Natural killer cell treated with Interleukin-12 subunit alpha and Interleukin-12 subunit beta and Interleukin-15 and Interleukin-18, amount 100 ng/mL, for 72 hours (primary cell): ENCODE measurements at regions not wholly inside any gene's neighbourhood (a gene's known extent, or its start where the extent isn't known, plus 50 kb on each side); places are given as distances from the start of the nearest gene placed in this dataset.
A peak's percentile ranks its signal among the peaks of the same experiment; 100 is the strongest.

Experiments
- ATAC-seq, 2 donors: fragments of 150-1000 bp; cut with Tn5 transposase in 1 of 2; sonication (Bioruptor Pico), chemical (Tn5 transposase) in 1 of 2; 2 replicates each; pipeline ENCODE4 v1.10.0; 2021
- DNase-seq: peaks from one replicate; pipeline ENCODE4 v3.0.0; 2022; ENCODE audit warnings: low spot score
- H3K27ac Mint-ChIP-seq, 2 donors: 1 replicate in 1 of 2; 2 replicates in 1 of 2; pipeline ENCODE4 v1.8.0; 2022; ENCODE audit warnings: mixed read lengths in 2 of 2, mild to moderate bottlenecking in 1 of 2, moderate library complexity in 1 of 2
- H3K27me3 Mint-ChIP-seq, 2 donors: 1 replicate in 1 of 2; 2 replicates in 1 of 2; pipeline ENCODE4 v1.8.0; 2022; ENCODE audit warnings: mixed read lengths in 2 of 2
- H3K36me3 Mint-ChIP-seq: one replicate; pipeline ENCODE4 v1.8.0; 2022; ENCODE audit warnings: mixed read lengths
- H3K4me1 Mint-ChIP-seq, 2 donors: 1 replicate in 1 of 2; 2 replicates in 1 of 2; pipeline ENCODE4 v1.8.0; 2022; ENCODE audit warnings: low read depth in 2 of 2, mixed read lengths in 2 of 2, mild to moderate bottlenecking in 1 of 2
- H3K4me3 Mint-ChIP-seq: one replicate; pipeline ENCODE4 v1.8.0; 2022; ENCODE audit warnings: mixed read lengths
- H3K9me3 Mint-ChIP-seq: 2 replicates; pipeline ENCODE4 v1.8.0; 2022; ENCODE audit warnings: mixed read lengths

DNA sequence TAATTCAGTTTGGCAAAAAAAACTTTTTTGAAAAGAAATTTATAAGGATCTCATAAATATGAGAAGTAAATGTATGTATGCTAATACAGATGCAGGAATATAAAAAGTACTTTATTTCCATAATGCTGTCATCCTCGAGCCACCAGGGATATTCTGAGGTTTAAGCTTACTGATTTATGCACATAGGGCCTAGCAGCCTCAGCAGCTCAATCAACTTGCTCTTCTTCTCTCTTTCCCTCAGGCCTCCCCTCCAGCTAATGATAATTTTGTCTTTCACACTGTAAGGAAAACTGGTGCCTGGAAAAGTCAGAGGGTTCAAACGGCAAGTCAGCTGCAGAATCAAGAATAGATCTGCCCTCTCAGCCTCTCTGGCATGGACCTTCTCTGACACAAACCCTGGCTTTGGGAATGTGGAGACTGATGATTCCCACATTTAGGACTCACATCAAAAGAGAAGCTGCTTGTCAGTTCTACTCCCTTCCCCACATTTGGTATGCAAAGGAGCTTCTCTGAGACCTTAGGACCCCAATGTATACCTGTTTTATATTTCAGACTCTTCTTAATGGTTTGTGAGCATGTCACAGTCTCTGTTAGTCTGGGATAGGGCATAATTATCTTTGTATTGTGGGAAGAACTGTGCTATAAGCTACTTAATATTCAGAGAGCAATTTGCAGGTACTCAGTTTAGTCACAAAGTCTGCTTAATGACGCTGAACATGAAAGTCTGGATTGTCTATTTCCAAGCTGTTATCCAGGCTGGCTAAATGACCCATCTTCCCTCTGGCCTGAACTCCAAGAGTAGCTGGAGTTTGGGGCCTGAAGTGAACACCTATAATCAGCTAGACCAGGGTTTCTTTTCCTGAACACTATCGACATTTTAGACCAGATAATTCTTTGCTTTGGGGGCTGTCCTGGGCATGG lies 52.1 kb upstream of the DIPK1A start:
- H3K36me3 Mint-ChIP-seq, result no peaks in the 10 kb centered on the region

DNA sequence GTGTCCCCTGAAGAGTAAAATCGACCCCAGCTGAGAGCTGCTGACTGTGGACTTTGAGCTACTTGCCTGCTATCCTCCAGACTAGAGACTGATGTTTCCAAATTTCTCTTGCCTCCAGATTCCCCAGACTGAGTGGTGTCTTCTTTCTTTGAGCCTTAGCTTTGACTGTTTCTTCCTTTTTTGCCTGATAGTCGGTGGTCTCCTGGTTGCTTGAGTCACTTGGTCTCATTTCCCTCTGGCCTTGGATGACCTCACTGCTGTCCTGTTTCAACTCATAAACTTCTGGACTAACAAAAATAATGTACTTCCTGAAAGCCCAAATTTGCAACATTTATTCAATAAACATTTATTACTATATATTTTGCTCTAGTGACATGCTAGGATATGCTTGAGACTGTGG lies 52.9 kb upstream of the DIPK1A start:
- ATAC-seq, result no peak
- no peak for DNase-seq
- Mint-ChIP-seq H3K4me1 (no peaks in the 10 kb centered on the region), H3K9me3 (no peaks in the 10 kb centered on the region), H3K27me3 (peaks cover 10 to 24% of the 10 kb centered on the region in 2 donors), H3K4me3 (no peak overlapping the region), H3K27ac (no peak overlapping the region), H3K36me3 (no peaks in the 10 kb centered on the region)

More for the DNA sequence above, 52.1 kb upstream of the DIPK1A start:
- Mint-ChIP-seq H3K27ac (no peak overlapping the region), H3K4me1 (no peaks in the 10 kb centered on the region), H3K4me3 (no peak overlapping the region), H3K27me3 (peaks cover 10 to 28% of the 10 kb centered on the region in 2 donors), H3K9me3 (no peaks in the 10 kb centered on the region)
- ATAC-seq (no peak), DNase-seq (no peak)

DNA sequence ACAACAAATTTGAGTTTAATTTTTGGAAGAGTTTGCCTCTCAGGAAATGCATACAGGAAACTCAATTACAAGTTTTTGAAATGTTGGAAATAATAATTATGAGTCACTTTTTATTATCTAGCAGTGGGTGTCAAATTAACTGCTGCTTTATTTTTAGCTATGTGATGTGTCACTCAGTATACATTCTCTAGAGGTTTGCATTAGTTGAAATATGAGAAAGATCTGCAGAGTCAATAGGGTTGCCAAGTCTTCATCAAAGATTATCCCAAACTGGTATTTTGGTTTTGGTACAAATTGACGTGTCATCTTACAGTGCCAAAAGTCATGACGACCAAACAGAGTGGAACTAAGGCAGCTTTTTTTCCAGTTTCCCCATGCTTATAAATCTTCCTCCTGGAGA lies 54.3 kb upstream of the DIPK1A start:
- Mint-ChIP-seq H3K4me3 (no peak overlapping the region), H3K27ac (no peak overlapping the region), H3K27me3 (peaks cover 12 to 31% of the 10 kb centered on the region in 2 donors), H3K4me1 (no peaks in the 10 kb centered on the region), H3K36me3 (no peaks in the 10 kb centered on the region), H3K9me3 (no peaks in the 10 kb centered on the region)
- DNase-seq (no peak), ATAC-seq (no peak)

DNA sequence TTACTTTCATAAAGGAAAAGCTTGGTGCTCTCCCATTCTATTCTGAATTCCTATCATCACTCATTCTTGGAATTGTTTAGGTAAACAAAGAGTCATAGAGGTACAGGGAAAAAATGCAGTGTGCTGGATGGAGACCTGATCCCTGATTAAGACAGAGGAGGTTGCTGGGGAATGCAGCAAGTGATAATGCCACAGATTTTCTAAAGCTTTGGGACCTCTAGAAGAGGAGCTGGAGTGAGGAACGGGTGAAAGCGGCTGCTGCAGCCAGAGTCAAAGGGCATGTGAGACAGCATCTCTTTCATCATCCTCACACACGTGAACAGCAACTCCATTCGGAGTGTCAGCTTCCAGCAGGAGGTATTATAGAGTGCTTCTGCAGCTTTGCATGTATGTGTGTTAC lies 54.9 kb upstream of the DIPK1A start:
- DNase-seq (no peak), ATAC-seq (no peak)
- Mint-ChIP-seq H3K4me1 (no peaks in the 10 kb centered on the region), H3K9me3 (no peaks in the 10 kb centered on the region), H3K27ac (no peak overlapping the region), H3K27me3 (peaks cover 12 to 31% of the 10 kb centered on the region in 2 donors), H3K36me3 (no peaks in the 10 kb centered on the region), H3K4me3 (no peak overlapping the region)

DNA sequence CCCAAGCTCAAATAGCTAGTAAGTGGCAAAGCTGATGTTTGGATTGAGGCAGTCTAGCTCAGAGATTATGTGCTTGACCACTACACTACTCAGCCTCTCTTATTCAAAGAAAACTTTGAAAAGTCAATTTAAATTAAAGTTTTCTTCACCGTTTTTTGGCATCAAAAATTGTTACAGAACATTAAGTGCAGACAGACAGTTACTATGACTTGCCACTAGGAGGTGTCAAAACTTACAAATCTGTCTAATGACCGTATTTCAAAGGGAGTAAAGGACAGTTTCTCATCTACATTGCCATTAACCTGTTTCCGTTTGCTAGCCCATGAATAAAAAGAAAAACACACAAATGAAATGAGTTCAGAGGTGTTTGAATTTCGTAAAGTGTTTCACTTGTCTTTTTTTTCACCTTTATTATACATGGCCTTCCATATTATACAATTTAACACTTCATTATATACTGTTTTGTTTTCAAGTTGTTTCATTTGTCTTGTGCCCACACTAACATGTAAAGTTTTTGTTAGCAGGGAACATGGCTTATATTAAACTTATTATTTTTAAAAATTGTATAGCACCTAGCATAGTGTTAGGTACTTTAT lies 57.4 kb upstream of the MTF2 start:
- no peaks in the 10 kb centered on the region for H3K36me3 Mint-ChIP-seq
- no peak overlapping the region for H3K4me3 Mint-ChIP-seq
- ATAC-seq (peak in 1 of 2 donors; percentile 60), DNase-seq (no peak)
- H3K4me1 Mint-ChIP-seq, result peaks cover 0 to 2% of the 10 kb centered on the region in 2 donors
- no peak overlapping the region for H3K27ac Mint-ChIP-seq
- H3K9me3 Mint-ChIP-seq, result no peaks in the 10 kb centered on the region
- peaks cover 20% of the 10 kb centered on the region in 2 donors for H3K27me3 Mint-ChIP-seq

DNA sequence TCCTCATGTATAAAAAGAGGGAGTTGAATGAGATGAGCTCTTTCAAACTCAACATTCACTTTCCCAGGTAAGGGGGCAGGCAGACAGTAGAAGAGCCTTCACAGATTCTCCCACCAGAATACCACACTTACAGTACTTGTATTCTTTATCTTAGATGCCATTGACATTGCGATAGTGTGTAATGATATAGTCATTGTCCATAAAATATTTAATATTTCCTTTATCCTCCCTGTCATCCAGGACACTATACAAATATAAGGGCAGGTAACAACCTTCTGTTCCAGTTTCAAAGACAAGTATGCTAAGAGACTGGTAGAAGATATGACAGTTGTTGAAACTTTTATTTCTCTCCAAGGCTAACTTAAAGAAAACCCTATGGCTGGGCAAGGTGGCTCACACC lies 56.5 kb upstream of the MTF2 start:
- peaks cover 19% of the 10 kb centered on the region in 2 donors for H3K27me3 Mint-ChIP-seq
- H3K9me3 Mint-ChIP-seq, result no peaks in the 10 kb centered on the region

DNA sequence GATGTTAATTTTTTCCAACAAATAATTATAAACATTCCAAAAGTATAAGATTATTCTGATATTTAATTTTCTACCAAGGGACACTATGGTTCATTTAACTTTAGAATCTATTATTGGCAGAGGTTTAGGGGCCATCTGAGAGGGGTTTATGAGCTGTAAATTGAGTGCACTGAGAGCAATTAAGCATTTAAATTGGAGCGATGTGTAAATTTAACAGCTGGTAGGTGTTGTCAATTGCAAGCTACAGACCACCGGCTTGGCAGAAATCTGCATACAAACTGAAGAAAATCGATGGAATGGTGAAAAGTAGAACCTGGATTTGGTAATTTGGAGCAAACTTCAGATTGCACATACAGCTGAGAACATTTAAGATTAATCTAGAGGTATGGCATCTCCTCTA lies 55.8 kb upstream of the MTF2 start:
- Mint-ChIP-seq H3K27me3 (peaks cover 15 to 19% of the 10 kb centered on the region in 2 donors), H3K27ac (no peak overlapping the region), H3K4me1 (peaks cover 0 to 2% of the 10 kb centered on the region in 2 donors), H3K4me3 (no peak overlapping the region), H3K9me3 (no peaks in the 10 kb centered on the region), H3K36me3 (no peaks in the 10 kb centered on the region)
- no peak for ATAC-seq
- DNase-seq, result no peak

More for the DNA sequence above, 56.5 kb upstream of the MTF2 start:
- H3K36me3 Mint-ChIP-seq, result no peaks in the 10 kb centered on the region
- no peak for ATAC-seq
- H3K27ac Mint-ChIP-seq, result no peak overlapping the region
- no peak overlapping the region for H3K4me3 Mint-ChIP-seq
- no peak for DNase-seq
- peaks cover 0 to 2% of the 10 kb centered on the region in 2 donors for H3K4me1 Mint-ChIP-seq

DNA sequence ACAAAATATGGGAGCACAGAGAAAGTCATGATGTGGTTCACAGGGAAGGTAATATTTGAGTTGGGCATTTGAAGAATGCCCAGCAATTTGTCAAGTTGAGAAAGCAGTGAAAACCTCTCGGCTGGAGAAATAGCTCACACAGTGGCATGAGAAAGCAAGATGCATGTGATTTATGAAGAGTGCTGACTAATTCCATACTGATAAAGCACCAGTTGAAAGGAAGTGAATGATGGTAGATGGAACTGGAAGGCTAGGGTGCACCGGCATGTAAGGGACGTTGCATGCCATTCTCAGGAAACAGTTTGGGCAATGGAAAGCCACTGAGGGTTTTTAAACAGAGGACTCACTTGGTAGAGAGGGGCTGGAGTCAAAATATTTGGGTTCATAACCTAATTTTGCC lies 53.5 kb upstream of the MTF2 start:
- Mint-ChIP-seq H3K27me3 (peaks cover 7 to 20% of the 10 kb centered on the region in 2 donors), H3K9me3 (no peaks in the 10 kb centered on the region), H3K4me1 (peaks cover 6 to 7% of the 10 kb centered on the region in 2 donors), H3K36me3 (no peaks in the 10 kb centered on the region), H3K27ac (no peak overlapping the region), H3K4me3 (no peak overlapping the region)
- ATAC-seq (no peak), DNase-seq (no peak)

DNA sequence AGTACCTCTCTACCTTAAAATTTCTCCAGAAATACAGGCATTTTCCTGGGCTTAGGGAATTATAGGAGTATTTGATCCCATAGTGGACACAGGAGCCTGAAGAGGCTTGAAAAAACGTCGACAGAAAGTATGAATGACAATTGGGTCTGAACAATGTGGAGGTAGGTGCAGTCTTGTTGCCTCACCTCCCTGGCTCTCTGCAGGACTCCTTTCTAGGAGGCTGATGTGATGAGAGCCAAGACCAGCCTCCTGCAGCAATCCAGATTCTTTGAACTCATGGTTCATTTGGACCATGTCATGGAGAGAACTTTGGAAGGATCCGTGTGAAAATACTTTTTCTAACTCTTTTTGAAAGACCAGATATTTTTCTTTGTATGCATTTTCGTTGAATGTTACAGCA lies 50.5 kb upstream of the MTF2 start:
- H3K9me3 Mint-ChIP-seq, result no peaks in the 10 kb centered on the region
- H3K27me3 Mint-ChIP-seq, result peaks cover 7 to 22% of the 10 kb centered on the region in 2 donors
- no peaks in the 10 kb centered on the region for H3K36me3 Mint-ChIP-seq
- H3K4me3 Mint-ChIP-seq, result no peak overlapping the region
- H3K4me1 Mint-ChIP-seq, result peaks cover 6 to 9% of the 10 kb centered on the region in 2 donors
- no peak overlapping the region for H3K27ac Mint-ChIP-seq
- ATAC-seq, result no peak
- no peak for DNase-seq
